ENCODE measurements at regions not wholly inside any gene's neighbourhood (a gene's known extent, or its start where the extent isn't known, plus 50 kb on each side); places are given as distances from the start of the nearest gene placed in this dataset.

DNA sequence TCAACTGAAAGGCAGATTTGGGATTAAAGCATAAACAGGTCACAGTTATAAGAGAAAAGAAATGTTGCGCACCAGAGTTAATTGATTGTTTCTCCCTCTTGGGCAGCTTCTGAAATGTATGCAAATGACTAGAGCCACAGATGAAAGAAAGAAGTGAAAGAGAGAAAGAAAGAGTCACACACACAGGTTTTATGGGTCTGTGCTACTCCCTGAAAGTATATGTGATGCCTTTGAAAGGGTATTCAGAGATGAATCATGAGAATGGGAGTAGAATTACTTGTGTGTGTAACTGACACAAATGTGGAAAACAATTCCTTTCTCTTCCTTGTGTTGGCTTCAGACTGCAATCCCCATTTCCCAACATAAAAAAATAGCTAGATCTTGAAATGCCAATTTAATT is 196.9 kb downstream of the FOXA2 start:
- no peaks in the 10 kb centered on the region for H3K79me2 ChIP-seq (ENCODE audit: control insufficient read depth, low read length)
- no peaks in the 10 kb centered on the region for H3K9me3 ChIP-seq (ENCODE audit: control insufficient read depth, insufficient read depth, low read length)
- no peak overlapping the region for H3K4me3 ChIP-seq (ENCODE audit: low read length)
- no peaks in the 10 kb centered on the region for H4K20me1 ChIP-seq (ENCODE audit: control insufficient read depth, insufficient read depth, low read depth, low read length)
- no peaks in the 10 kb centered on the region for H3K36me3 ChIP-seq (ENCODE audit: control insufficient read depth, low read length)
- H3K27ac ChIP-seq (ENCODE audit: low read depth, low read length), result no peak overlapping the region
- H3K9me2 ChIP-seq (replicated peaks; ENCODE audit: control insufficient read depth, low read length), result no peaks in the 10 kb centered on the region
- peaks cover 7% of the 10 kb centered on the region; the same call in 1 of the 2 replicates for H3K4me1 ChIP-seq (ENCODE audit: control insufficient read depth, low read length)
- TF ChIP-seq, protein P1, sequence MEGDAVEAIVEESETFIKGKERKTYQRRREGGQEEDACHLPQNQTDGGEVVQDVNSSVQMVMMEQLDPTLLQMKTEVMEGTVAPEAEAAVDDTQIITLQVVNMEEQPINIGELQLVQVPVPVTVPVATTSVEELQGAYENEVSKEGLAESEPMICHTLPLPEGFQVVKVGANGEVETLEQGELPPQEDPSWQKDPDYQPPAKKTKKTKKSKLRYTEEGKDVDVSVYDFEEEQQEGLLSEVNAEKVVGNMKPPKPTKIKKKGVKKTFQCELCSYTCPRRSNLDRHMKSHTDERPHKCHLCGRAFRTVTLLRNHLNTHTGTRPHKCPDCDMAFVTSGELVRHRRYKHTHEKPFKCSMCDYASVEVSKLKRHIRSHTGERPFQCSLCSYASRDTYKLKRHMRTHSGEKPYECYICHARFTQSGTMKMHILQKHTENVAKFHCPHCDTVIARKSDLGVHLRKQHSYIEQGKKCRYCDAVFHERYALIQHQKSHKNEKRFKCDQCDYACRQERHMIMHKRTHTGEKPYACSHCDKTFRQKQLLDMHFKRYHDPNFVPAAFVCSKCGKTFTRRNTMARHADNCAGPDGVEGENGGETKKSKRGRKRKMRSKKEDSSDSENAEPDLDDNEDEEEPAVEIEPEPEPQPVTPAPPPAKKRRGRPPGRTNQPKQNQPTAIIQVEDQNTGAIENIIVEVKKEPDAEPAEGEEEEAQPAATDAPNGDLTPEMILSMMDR (IDR thresholded peaks at IDR 0.05; ENCODE audit: low read depth, low read length, poor library complexity, severe bottlenecking), result no peak
- no peak for TF ChIP-seq EZH2phosphoT487 (IDR thresholded peaks at IDR 0.05; ENCODE audit: borderline replicate concordance, low read length)
- no peaks in the 10 kb centered on the region for H3F3A ChIP-seq (ENCODE audit: control insufficient read depth, insufficient read depth)
- H3K27me3 ChIP-seq (ENCODE audit: control insufficient read depth, low read length), result no peaks in the 10 kb centered on the region
- H3K4me2 ChIP-seq (ENCODE audit: low read length), result no peak overlapping the region

DNA sequence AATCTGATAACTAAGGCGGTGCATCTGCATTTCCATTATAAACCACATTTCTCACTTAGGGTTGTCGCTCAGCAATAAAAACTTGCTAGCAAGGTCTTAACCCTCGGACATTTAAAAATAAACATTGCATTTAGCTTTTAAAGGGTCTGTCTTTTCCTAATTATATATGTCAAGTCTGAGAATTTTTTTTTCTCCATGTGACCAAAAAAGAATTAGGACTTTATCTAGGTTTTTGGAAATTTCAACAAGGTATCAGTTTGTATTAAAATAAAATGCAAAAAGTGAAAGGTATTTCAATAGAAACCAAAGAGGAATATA is 198.1 kb downstream of the FOXA2 start:
- Histone ChIP-seq H3K27ac (ENCODE audit: low read depth, low read length) (no peak overlapping the region), H3K9me3 (ENCODE audit: control insufficient read depth, insufficient read depth, low read length) (no peaks in the 10 kb centered on the region), H3F3A (ENCODE audit: control insufficient read depth, insufficient read depth) (no peaks in the 10 kb centered on the region), H3K4me1 (ENCODE audit: control insufficient read depth, low read length) (peaks cover 8% of the 10 kb centered on the region; the same call in 1 of the 2 replicates), H3K9me2 (replicated peaks; ENCODE audit: control insufficient read depth, low read length) (no peaks in the 10 kb centered on the region), H3K4me3 (ENCODE audit: low read length) (no peak overlapping the region), H3K27me3 (ENCODE audit: control insufficient read depth, low read length) (no peaks in the 10 kb centered on the region), H3K4me2 (ENCODE audit: low read length) (no peak overlapping the region), H3K36me3 (ENCODE audit: control insufficient read depth, low read length) (no peaks in the 10 kb centered on the region), H4K20me1 (ENCODE audit: control insufficient read depth, insufficient read depth, low read depth, low read length) (no peaks in the 10 kb centered on the region), H3K79me2 (ENCODE audit: control insufficient read depth, low read length) (no peaks in the 10 kb centered on the region)
- TF ChIP-seq, protein P1 (IDR thresholded peaks at IDR 0.05; ENCODE audit: low read depth, low read length, poor library complexity, severe bottlenecking), result no peak
- TF ChIP-seq EZH2phosphoT487 (IDR thresholded peaks at IDR 0.05; ENCODE audit: borderline replicate concordance, low read length), result no peak

DNA sequence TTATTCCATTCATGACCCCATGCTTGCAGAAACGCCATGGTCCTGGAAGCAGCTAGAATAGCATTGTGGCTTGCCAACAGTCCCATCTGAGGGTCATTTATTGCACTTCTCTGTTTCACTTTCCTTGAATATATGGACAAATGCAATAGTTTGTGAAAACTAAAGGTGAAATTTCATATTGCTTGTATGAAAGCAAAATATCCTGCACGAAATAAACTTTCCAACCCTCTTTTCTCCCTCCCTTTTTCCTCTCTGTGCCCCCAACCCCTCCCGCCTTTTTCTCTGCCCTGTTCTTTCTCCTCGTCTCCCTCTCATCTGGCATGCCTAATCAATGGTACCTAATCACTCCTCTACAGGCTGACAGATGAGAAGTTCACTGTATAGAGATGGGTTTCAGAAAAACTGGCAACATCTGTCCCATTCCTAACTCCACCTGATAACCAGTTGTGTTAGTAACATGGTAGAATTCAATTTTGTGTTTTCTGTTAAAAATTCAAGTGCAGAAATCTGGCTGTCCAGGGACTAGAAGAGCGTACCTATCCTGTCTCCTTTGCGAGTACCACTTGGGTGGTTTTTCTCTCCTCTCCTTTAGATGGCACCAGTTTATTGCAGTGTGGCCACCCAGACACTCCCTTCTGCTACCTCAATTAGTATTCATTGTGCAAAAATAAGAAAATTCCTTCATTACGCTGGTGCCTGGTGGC is 198.6 kb downstream of the FOXA2 start:
- Histone ChIP-seq H3K9me3 (ENCODE audit: control insufficient read depth, insufficient read depth, low read length) (no peaks in the 10 kb centered on the region), H4K20me1 (ENCODE audit: control insufficient read depth, insufficient read depth, low read depth, low read length) (no peaks in the 10 kb centered on the region), H3K4me1 (ENCODE audit: control insufficient read depth, low read length) (peaks cover 8% of the 10 kb centered on the region; the same call in 1 of the 2 replicates), H3K4me3 (ENCODE audit: low read length) (no peak overlapping the region), H3F3A (ENCODE audit: control insufficient read depth, insufficient read depth) (no peaks in the 10 kb centered on the region), H3K9me2 (replicated peaks; ENCODE audit: control insufficient read depth, low read length) (no peaks in the 10 kb centered on the region), H3K27me3 (ENCODE audit: control insufficient read depth, low read length) (no peaks in the 10 kb centered on the region), H3K4me2 (ENCODE audit: low read length) (no peak overlapping the region), H3K36me3 (ENCODE audit: control insufficient read depth, low read length) (no peaks in the 10 kb centered on the region), H3K79me2 (ENCODE audit: control insufficient read depth, low read length) (no peaks in the 10 kb centered on the region), H3K27ac (ENCODE audit: low read depth, low read length) (no peak overlapping the region)
- no peak for TF ChIP-seq EZH2phosphoT487 (IDR thresholded peaks at IDR 0.05; ENCODE audit: borderline replicate concordance, low read length)
- TF ChIP-seq, protein P1 (IDR thresholded peaks at IDR 0.05; ENCODE audit: low read depth, low read length, poor library complexity, severe bottlenecking), result no peak

Measured in DOHH2 (cell line).